IMR-90 (cell line): ENCODE measurements at regions not wholly inside any gene's neighbourhood (a gene's known extent, or its start where the extent isn't known, plus 50 kb on each side); places are given as distances from the start of the nearest gene placed in this dataset.

Experiments
- CEBPB ChIP-seq: IDR thresholded peaks from 2 replicates; pipeline ENCODE4 v1.6.1; 2012; ENCODE audit warnings: low read depth, low read length, improper control_type of control experiment
- CTCF ChIP-seq: conservative IDR thresholded peaks from 2 replicates; pipeline ENCODE4 v1.5.1; 2012; ENCODE audit warnings: mild to moderate bottlenecking, low read depth, low read length, improper control_type of control experiment
- ELK1 ChIP-seq: fragments of 150-350 bp; IDR thresholded peaks from 2 replicates; pipeline ENCODE4 v1.6.1; 2016; ENCODE audit warnings: low read depth, mild to moderate bottlenecking, low read length, moderate library complexity, borderline replicate concordance
- MAFK ChIP-seq: IDR thresholded peaks from 2 replicates; pipeline ENCODE4 v1.6.1; 2012; ENCODE audit warnings: low read depth, low read length, improper control_type of control experiment
- POLR2A ChIP-seq: IDR thresholded peaks from 2 replicates; pipeline ENCODE4 v1.6.1; 2012; ENCODE audit warnings: mild to moderate bottlenecking, low read depth, low read length
- RCOR1 ChIP-seq: IDR thresholded peaks from 2 replicates; pipeline ENCODE4 v1.6.1; 2012; ENCODE audit warnings: mild to moderate bottlenecking, low read length, improper control_type of control experiment; ENCODE audit not compliant: insufficient replicate concordance
- RFX5 ChIP-seq: IDR thresholded peaks from 2 replicates; pipeline ENCODE4 v1.8.0; 2012; ENCODE audit warnings: low read depth, mild to moderate bottlenecking, low read length, moderate library complexity

GRCh38 chr4:14184265-14184664 lies 556.7 kb upstream of the BOD1L1 start:
- TF ChIP-seq CTCF: no peak
- no peak for TF ChIP-seq RFX5
- no peak for TF ChIP-seq POLR2A
- TF ChIP-seq MAFK: no peak
- no peak for TF ChIP-seq CEBPB
- TF ChIP-seq RCOR1: no peak
- TF ChIP-seq ELK1: no peak
